ENCODE measurements at regions not wholly inside any gene's neighbourhood (a gene's known extent, or its start where the extent isn't known, plus 50 kb on each side); places are given as distances from the start of the nearest gene placed in this dataset.

DNA sequence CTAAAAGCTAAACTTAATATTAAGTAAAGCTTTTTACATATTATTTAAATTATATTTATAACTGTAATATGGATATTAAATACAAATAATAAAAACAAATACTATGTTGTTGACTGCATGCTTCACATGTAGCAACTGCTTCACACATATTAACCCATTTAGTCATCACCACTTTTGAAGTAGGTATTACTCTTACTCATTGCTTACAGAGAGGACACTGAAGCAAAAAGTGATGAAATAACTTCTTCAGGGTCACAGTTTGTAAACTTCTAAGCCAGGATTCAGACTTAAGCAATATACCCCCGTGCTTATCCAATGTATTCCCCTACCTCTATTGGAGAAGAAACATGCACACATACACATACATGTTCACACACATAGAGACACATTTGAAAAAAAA is 166.6 kb downstream of the DKK2 start:
- Histone ChIP-seq H3K36me3 (ENCODE audit: insufficient read depth) (no peaks in the 10 kb centered on the region), H3F3A (replicated peaks; ENCODE audit: low read depth) (no peaks in the 10 kb centered on the region), H3K9me2 (ENCODE audit: insufficient read depth) (no peaks in the 10 kb centered on the region; the same call in 1 of the 2 replicates), H3K79me2 (replicated peaks; ENCODE audit: insufficient read depth) (no peaks in the 10 kb centered on the region), H3K27ac (ENCODE audit: low read depth) (no peak overlapping the region), H3K4me1 (ENCODE audit: insufficient read depth) (no peaks in the 10 kb centered on the region), H3K4me2 (no peak overlapping the region), H4K20me1 (replicated peaks; ENCODE audit: insufficient read depth) (no peaks in the 10 kb centered on the region), H3K4me3 (no peak overlapping the region), H2AFZ (no peak overlapping the region), H3K27me3 (ENCODE audit: insufficient read depth) (no peaks in the 10 kb centered on the region)
- Mint-ChIP-seq H3K36me3 (ENCODE audit: low read depth) (no peaks in the 10 kb centered on the region), H3K4me3 (no peak overlapping the region), H3K27me3 (ENCODE audit: insufficient read depth, low read depth, poor library complexity) (no peaks in the 10 kb centered on the region), H3K4me1 (no peaks in the 10 kb centered on the region), H3K9me3 (no peaks in the 10 kb centered on the region; the same call in 1 of the 3 replicates), H3K27ac (no peak overlapping the region)
- DNase-seq (ENCODE audit: low spot score): no peak
- TF ChIP-seq, protein P1, sequence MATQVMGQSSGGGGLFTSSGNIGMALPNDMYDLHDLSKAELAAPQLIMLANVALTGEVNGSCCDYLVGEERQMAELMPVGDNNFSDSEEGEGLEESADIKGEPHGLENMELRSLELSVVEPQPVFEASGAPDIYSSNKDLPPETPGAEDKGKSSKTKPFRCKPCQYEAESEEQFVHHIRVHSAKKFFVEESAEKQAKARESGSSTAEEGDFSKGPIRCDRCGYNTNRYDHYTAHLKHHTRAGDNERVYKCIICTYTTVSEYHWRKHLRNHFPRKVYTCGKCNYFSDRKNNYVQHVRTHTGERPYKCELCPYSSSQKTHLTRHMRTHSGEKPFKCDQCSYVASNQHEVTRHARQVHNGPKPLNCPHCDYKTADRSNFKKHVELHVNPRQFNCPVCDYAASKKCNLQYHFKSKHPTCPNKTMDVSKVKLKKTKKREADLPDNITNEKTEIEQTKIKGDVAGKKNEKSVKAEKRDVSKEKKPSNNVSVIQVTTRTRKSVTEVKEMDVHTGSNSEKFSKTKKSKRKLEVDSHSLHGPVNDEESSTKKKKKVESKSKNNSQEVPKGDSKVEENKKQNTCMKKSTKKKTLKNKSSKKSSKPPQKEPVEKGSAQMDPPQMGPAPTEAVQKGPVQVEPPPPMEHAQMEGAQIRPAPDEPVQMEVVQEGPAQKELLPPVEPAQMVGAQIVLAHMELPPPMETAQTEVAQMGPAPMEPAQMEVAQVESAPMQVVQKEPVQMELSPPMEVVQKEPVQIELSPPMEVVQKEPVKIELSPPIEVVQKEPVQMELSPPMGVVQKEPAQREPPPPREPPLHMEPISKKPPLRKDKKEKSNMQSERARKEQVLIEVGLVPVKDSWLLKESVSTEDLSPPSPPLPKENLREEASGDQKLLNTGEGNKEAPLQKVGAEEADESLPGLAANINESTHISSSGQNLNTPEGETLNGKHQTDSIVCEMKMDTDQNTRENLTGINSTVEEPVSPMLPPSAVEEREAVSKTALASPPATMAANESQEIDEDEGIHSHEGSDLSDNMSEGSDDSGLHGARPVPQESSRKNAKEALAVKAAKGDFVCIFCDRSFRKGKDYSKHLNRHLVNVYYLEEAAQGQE (IDR thresholded peaks at IDR 0.05; ENCODE audit: unreplicated experiment): no peak
- TF ChIP-seq ZNF114 (CRISPR knock-in tag; IDR thresholded peaks at IDR 0.05) (no peak), STAT1 (IDR thresholded peaks at IDR 0.05; ENCODE audit: unreplicated experiment) (no peak), EZH2phosphoT487 (IDR thresholded peaks at IDR 0.05; ENCODE audit: unreplicated experiment) (no peak), NANOG (IDR thresholded peaks at IDR 0.05; ENCODE audit: borderline replicate concordance) (no peak), JUNB (IDR thresholded peaks at IDR 0.05; ENCODE audit: unreplicated experiment) (no peak), POLR2AphosphoS5 (IDR thresholded peaks at IDR 0.05; ENCODE audit: low read depth) (no peak), ZNF331 (CRISPR knock-in tag; IDR thresholded peaks at IDR 0.05; ENCODE audit: low read depth) (no peak)
- TF ChIP-seq, protein P2, sequence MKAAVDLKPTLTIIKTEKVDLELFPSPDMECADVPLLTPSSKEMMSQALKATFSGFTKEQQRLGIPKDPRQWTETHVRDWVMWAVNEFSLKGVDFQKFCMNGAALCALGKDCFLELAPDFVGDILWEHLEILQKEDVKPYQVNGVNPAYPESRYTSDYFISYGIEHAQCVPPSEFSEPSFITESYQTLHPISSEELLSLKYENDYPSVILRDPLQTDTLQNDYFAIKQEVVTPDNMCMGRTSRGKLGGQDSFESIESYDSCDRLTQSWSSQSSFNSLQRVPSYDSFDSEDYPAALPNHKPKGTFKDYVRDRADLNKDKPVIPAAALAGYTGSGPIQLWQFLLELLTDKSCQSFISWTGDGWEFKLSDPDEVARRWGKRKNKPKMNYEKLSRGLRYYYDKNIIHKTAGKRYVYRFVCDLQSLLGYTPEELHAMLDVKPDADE (IDR thresholded peaks at IDR 0.05): no peak
- TF ChIP-seq, protein P3, sequence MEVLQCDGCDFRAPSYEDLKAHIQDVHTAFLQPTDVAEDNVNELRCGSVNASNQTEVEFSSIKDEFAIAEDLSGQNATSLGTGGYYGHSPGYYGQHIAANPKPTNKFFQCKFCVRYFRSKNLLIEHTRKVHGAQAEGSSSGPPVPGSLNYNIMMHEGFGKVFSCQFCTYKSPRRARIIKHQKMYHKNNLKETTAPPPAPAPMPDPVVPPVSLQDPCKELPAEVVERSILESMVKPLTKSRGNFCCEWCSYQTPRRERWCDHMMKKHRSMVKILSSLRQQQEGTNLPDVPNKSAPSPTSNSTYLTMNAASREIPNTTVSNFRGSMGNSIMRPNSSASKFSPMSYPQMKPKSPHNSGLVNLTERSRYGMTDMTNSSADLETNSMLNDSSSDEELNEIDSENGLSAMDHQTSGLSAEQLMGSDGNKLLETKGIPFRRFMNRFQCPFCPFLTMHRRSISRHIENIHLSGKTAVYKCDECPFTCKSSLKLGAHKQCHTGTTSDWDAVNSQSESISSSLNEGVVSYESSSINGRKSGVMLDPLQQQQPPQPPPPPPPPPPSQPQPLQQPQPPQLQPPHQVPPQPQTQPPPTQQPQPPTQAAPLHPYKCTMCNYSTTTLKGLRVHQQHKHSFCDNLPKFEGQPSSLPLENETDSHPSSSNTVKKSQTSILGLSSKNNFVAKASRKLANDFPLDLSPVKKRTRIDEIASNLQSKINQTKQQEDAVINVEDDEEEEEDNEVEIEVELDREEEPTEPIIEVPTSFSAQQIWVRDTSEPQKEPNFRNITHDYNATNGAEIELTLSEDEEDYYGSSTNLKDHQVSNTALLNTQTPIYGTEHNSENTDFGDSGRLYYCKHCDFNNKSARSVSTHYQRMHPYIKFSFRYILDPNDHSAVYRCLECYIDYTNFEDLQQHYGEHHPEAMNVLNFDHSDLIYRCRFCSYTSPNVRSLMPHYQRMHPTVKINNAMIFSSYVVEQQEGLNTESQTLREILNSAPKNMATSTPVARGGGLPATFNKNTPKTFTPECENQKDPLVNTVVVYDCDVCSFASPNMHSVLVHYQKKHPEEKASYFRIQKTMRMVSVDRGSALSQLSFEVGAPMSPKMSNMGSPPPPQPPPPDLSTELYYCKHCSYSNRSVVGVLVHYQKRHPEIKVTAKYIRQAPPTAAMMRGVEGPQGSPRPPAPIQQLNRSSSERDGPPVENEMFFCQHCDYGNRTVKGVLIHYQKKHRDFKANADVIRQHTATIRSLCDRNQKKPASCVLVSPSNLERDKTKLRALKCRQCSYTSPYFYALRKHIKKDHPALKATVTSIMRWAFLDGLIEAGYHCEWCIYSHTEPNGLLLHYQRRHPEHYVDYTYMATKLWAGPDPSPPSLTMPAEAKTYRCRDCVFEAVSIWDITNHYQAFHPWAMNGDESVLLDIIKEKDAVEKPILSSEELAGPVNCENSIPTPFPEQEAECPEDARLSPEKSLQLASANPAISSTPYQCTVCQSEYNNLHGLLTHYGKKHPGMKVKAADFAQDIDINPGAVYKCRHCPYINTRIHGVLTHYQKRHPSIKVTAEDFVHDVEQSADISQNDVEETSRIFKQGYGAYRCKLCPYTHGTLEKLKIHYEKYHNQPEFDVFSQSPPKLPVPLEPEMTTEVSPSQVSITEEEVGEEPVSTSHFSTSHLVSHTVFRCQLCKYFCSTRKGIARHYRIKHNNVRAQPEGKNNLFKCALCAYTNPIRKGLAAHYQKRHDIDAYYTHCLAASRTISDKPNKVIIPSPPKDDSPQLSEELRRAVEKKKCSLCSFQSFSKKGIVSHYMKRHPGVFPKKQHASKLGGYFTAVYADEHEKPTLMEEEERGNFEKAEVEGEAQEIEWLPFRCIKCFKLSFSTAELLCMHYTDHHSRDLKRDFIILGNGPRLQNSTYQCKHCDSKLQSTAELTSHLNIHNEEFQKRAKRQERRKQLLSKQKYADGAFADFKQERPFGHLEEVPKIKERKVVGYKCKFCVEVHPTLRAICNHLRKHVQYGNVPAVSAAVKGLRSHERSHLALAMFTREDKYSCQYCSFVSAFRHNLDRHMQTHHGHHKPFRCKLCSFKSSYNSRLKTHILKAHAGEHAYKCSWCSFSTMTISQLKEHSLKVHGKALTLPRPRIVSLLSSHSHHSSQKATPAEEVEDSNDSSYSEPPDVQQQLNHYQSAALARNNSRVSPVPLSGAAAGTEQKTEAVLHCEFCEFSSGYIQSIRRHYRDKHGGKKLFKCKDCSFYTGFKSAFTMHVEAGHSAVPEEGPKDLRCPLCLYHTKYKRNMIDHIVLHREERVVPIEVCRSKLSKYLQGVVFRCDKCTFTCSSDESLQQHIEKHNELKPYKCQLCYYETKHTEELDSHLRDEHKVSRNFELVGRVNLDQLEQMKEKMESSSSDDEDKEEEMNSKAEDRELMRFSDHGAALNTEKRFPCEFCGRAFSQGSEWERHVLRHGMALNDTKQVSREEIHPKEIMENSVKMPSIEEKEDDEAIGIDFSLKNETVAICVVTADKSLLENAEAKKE (CRISPR knock-in tag; IDR thresholded peaks at IDR 0.05): no peak
- ATAC-seq: no peak

All from GM23338 (cell line).